Glutamatergic neuron (in vitro differentiated cells): ENCODE measurements at regions not wholly inside any gene's neighbourhood (a gene's known extent, or its start where the extent isn't known, plus 50 kb on each side); places are given as distances from the start of the nearest gene placed in this dataset.
"Not testable (repeated sequence)": the region's sequence is repeated elsewhere in the genome, so short reads cannot be mapped to it uniquely, and the experiment has no call there.

ENCODE experiments used
- DNase-seq: peaks from one replicate; pipeline ENCODE4 v3.0.0; 2022
- H3K27ac Mint-ChIP-seq: one replicate; pipeline ENCODE4 v1.8.0; 2020; ENCODE audit warnings: mild to moderate bottlenecking, mixed read lengths, inconsistent platforms; ENCODE audit not compliant: unreplicated experiment
- H3K27me3 Mint-ChIP-seq: one replicate; pipeline ENCODE4 v1.8.0; 2020; ENCODE audit warnings: mild to moderate bottlenecking, moderate library complexity, mixed read lengths, inconsistent platforms; ENCODE audit not compliant: unreplicated experiment
- H3K36me3 Mint-ChIP-seq: one replicate; pipeline ENCODE4 v1.8.0; 2020; ENCODE audit warnings: mild to moderate bottlenecking, mixed read lengths, inconsistent platforms; ENCODE audit not compliant: unreplicated experiment
- H3K4me1 Mint-ChIP-seq: one replicate; pipeline ENCODE4 v1.8.0; 2020; ENCODE audit warnings: mild to moderate bottlenecking, low read depth, mixed read lengths, inconsistent platforms; ENCODE audit not compliant: unreplicated experiment
- H3K4me3 Mint-ChIP-seq: one replicate; pipeline ENCODE4 v1.8.0; 2020; ENCODE audit warnings: mild to moderate bottlenecking, mixed read lengths, inconsistent platforms; ENCODE audit not compliant: unreplicated experiment
- H3K9me3 Mint-ChIP-seq: one replicate; pipeline ENCODE4 v1.8.0; 2020; ENCODE audit warnings: mild to moderate bottlenecking, moderate library complexity, mixed read lengths, inconsistent platforms; ENCODE audit not compliant: unreplicated experiment
- TF ChIP-seq, protein P1 (sequence below): fragments of 200-600 bp; sonication (generic); IDR thresholded peaks from one replicate; pipeline ENCODE4 v1.5.0; 2021; ENCODE audit not compliant: partially characterized antibody, unreplicated experiment

DNA sequence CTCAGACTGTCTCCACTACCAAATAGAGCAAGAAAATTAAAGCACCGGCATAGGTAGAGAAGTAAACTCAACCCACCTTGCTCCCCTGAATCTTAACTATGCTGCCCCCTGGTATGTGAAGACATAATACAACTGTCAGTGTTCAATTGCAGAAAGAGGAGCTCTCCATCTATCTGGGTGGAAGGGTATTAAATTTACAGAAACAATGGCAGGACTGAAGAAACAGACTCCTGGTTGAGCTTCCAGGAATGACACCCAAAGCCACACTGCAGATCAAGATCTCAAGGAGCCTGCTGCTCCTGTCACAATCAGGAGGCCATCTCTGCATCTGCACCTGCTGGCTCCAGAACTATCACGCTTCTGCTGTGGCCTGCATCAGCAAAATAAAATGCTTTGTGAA lies 132.1 kb upstream of the BMAL1 start:
- H3K4me1 Mint-ChIP-seq, result no peaks in the 10 kb centered on the region
- no peaks in the 10 kb centered on the region for H3K27me3 Mint-ChIP-seq
- no peak overlapping the region for H3K4me3 Mint-ChIP-seq
- DNase-seq, result no peak
- H3K36me3 Mint-ChIP-seq, result no peaks in the 10 kb centered on the region
- peaks cover 1% of the 10 kb centered on the region for H3K9me3 Mint-ChIP-seq
- TF ChIP-seq, protein P1, sequence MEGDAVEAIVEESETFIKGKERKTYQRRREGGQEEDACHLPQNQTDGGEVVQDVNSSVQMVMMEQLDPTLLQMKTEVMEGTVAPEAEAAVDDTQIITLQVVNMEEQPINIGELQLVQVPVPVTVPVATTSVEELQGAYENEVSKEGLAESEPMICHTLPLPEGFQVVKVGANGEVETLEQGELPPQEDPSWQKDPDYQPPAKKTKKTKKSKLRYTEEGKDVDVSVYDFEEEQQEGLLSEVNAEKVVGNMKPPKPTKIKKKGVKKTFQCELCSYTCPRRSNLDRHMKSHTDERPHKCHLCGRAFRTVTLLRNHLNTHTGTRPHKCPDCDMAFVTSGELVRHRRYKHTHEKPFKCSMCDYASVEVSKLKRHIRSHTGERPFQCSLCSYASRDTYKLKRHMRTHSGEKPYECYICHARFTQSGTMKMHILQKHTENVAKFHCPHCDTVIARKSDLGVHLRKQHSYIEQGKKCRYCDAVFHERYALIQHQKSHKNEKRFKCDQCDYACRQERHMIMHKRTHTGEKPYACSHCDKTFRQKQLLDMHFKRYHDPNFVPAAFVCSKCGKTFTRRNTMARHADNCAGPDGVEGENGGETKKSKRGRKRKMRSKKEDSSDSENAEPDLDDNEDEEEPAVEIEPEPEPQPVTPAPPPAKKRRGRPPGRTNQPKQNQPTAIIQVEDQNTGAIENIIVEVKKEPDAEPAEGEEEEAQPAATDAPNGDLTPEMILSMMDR, result no peak
- no peak overlapping the region for H3K27ac Mint-ChIP-seq

- Mint-ChIP-seq H3K27ac (no peak overlapping the region), H3K9me3 (no peaks in the 10 kb centered on the region), H3K27me3 (no peaks in the 10 kb centered on the region), H3K4me3 (no peak overlapping the region), H3K36me3 (no peaks in the 10 kb centered on the region), H3K4me1 (no peaks in the 10 kb centered on the region)
- DNase-seq, result no peak
- TF ChIP-seq, protein P1, result no peak
Observed at GRCh38 chr11:13149991-13150390, 127.6 kb upstream of the BMAL1 start.

DNA sequence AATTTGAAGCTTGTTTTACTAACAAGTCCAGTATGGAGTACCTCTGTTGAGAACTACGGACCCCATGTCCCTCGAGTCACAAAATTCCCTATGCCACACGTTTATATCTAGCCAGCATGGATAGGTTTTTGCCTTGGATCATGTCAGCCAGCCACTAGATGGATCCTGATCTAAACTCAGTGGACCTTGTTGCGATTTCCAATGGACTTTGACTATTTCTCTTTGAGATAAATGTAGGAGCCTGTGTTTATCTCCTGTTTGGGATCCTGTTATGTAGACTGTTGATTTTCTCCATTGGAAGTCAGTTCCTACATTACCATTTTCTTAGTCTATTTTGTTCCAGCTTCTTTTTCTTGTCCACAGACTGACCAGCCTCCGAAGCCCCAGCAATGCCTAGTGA lies 127.1 kb upstream of the BMAL1 start:
- H3K4me3 Mint-ChIP-seq, result no peak overlapping the region
- H3K9me3 Mint-ChIP-seq, result no peaks in the 10 kb centered on the region
- H3K27me3 Mint-ChIP-seq, result no peaks in the 10 kb centered on the region
- TF ChIP-seq, protein P1, result no peak
- no peak for DNase-seq
- H3K27ac Mint-ChIP-seq, result no peak overlapping the region
- H3K36me3 Mint-ChIP-seq, result no peaks in the 10 kb centered on the region
- no peaks in the 10 kb centered on the region for H3K4me1 Mint-ChIP-seq

GRCh38 chr11:13152264-13152663 lies 125.3 kb upstream of the BMAL1 start:
- Mint-ChIP-seq H3K27me3 (no peaks in the 10 kb centered on the region), H3K36me3 (peaks cover 2% of the 10 kb centered on the region), H3K9me3 (no peaks in the 10 kb centered on the region), H3K4me3 (no peak overlapping the region), H3K27ac (no peak overlapping the region), H3K4me1 (no peaks in the 10 kb centered on the region)
- TF ChIP-seq, protein P1, result no peak
- no peak for DNase-seq

- H3K27me3 Mint-ChIP-seq, result no peaks in the 10 kb centered on the region
- H3K4me1 Mint-ChIP-seq, result no peaks in the 10 kb centered on the region
- no peak for DNase-seq
- H3K9me3 Mint-ChIP-seq, result peaks cover 2% of the 10 kb centered on the region
- H3K36me3 Mint-ChIP-seq, result peaks cover 4% of the 10 kb centered on the region
- H3K4me3 Mint-ChIP-seq, result no peak overlapping the region
- H3K27ac Mint-ChIP-seq, result no peak overlapping the region
- TF ChIP-seq, protein P1, result no peak
Observed at GRCh38 chr11:13152736-13153541, 124.7 kb upstream of the BMAL1 start.

DNA sequence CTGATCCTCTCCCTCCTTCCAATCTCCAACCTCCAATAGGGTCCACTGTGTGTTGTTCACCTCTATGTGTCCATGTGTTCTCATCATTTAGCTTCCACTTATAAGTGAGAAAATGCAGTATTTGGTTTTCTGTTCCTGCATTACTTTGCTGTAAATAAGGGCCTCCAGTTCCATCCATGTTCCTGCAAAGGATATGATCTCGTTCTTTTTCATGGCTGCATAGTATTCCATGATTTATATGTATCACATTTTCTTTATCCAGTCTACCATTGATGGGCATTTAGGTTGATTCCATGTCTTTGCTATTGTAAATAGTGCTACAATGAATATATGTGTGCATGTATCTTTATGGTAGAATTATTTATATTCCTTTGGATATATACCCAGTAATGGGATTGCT lies 123.2 kb upstream of the BMAL1 start:
- not testable (repeated sequence) for H3K4me3 Mint-ChIP-seq, H3K36me3 Mint-ChIP-seq, H3K27ac Mint-ChIP-seq, H3K27me3 Mint-ChIP-seq, H3K9me3 Mint-ChIP-seq, H3K4me1 Mint-ChIP-seq, DNase-seq
